Upper lobe of left lung (tissue), 6 donors: ENCODE measurements at regions not wholly inside any gene's neighbourhood (a gene's known extent, or its start where the extent isn't known, plus 50 kb on each side); places are given as distances from the start of the nearest gene placed in this dataset.

Source experiments
- ATAC-seq, 2 donors: fragments of 200-7000 bp; cut with Tn5 transposase; one replicate each; pipeline ENCODE4 v1.9.1; 2022; ENCODE audit warnings: mild to moderate bottlenecking in 2 of 2, moderate library complexity in 2 of 2; ENCODE audit not compliant: low FRiP score in 2 of 2
- DNase-seq, 2 donors: peaks; one replicate each; pipeline ENCODE4 v3.0.0-alpha.2; 2019 to 2020
- H3K27ac ChIP-seq, 4 donors: fragments of 200-600 bp; sonication (generic); one replicate each; pipeline ENCODE4 v1.5.1; 2016 to 2019
- H3K27me3 ChIP-seq, 4 donors: fragments of 200-600 bp; sonication (generic); one replicate each; pipeline ENCODE4 v1.5.1; 2017 to 2019
- H3K36me3 ChIP-seq, 4 donors: fragments of 200-600 bp; sonication (generic); one replicate each; pipeline ENCODE4 v1.5.1; 2016 to 2019
- H3K4me1 ChIP-seq, 4 donors: fragments of 200-600 bp; sonication (generic); one replicate each; pipeline ENCODE4 v1.5.1; 2018 to 2019
- H3K4me3 ChIP-seq, 4 donors: fragments of 200-600 bp; sonication (generic); one replicate each; pipeline ENCODE4 v1.5.1; 2017 to 2019; ENCODE audit warnings: mild to moderate bottlenecking in 2 of 4, moderate library complexity in 1 of 4
- H3K9me3 ChIP-seq, 4 donors: fragments of 200-600 bp; sonication (generic); one replicate each; pipeline ENCODE4 v1.5.1; 2018 to 2019
- EP300 ChIP-seq, 4 donors: sonication (generic); formaldehyde crosslinking; IDR thresholded peaks; one replicate each; pipeline ENCODE4 v1.5.1; 2017; ENCODE audit warnings: antibody characterized with exemption in 4 of 4, control low read depth in 2 of 4
- POLR2A ChIP-seq, 4 donors: fragments of 450-650 bp; IDR thresholded peaks; one replicate each; pipeline ENCODE4 v1.5.1; 2016 to 2017; ENCODE audit warnings: antibody characterized with exemption in 4 of 4, mild to moderate bottlenecking in 2 of 4
- POLR2AphosphoS5 ChIP-seq, 2 donors: sonication (generic); formaldehyde crosslinking; IDR thresholded peaks; one replicate each; pipeline ENCODE4 v1.5.1; 2017; ENCODE audit warnings: antibody characterized with exemption in 2 of 2
- WGBS, 2 donors: methylation state at CpG; one replicate each; pipeline ENCODE4 v1.1.5; 2017 to 2018; 5-methylcytosine and 5-hydroxymethylcytosine counted together
- TF ChIP-seq, protein P1 (sequence below), 6 experiments: fragments of 450-650 bp in 4 of 6; fragments of 200-600 bp in 2 of 6; sonication (generic) in 2 of 6; IDR thresholded peaks; one replicate each; pipeline ENCODE4 v1.5.1; 2016 to 2019; ENCODE audit warnings: antibody characterized with exemption in 6 of 6
- donor health status: DM: no; HTN: no; CAD: no; lungs with moderate emphysema.
- donor health status: DM: no; HTN: yes; CAD: no; lungs with severe emphysema.

DNA sequence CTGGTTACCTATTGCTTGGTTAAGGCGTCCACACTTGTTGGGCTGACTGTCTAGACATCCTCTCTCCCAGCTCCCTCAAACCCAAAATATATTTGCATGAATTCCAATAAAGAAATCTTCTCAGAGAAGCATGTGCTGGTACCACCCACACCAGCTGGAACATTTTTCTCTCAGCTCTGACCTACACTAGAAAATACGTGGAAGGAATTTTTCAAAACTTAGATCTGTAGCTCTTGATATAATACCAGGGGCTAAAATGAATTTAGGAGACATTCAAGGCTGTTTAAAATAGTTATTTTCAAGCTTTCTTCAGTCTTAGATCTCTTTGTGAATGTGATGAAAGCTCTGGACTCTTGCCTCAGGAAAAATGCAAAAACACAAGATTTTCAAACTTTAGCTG is 590.4 kb downstream of the PDCD6IP start:
- 62 to 72% methylated on average over 2 of the region's 2 CpGs for WGBS, 2 donors
- DNase-seq (no peak), ATAC-seq (no peak)
- no peaks in the 10 kb centered on the region for H3K36me3 ChIP-seq
- no peaks in the 10 kb centered on the region for H3K9me3 ChIP-seq
- H3K4me3 ChIP-seq = no peak overlapping the region
- H3K27me3 ChIP-seq = no peaks in the 10 kb centered on the region
- no peak overlapping the region for H3K27ac ChIP-seq
- H3K4me1 ChIP-seq = no peaks in the 10 kb centered on the region
- TF ChIP-seq POLR2A (IDR thresholded peaks at IDR 0.05) (no peak), EP300 (IDR thresholded peaks at IDR 0.05) (no peak), POLR2AphosphoS5 (IDR thresholded peaks at IDR 0.05) (no peak)
- TF ChIP-seq, protein P1, sequence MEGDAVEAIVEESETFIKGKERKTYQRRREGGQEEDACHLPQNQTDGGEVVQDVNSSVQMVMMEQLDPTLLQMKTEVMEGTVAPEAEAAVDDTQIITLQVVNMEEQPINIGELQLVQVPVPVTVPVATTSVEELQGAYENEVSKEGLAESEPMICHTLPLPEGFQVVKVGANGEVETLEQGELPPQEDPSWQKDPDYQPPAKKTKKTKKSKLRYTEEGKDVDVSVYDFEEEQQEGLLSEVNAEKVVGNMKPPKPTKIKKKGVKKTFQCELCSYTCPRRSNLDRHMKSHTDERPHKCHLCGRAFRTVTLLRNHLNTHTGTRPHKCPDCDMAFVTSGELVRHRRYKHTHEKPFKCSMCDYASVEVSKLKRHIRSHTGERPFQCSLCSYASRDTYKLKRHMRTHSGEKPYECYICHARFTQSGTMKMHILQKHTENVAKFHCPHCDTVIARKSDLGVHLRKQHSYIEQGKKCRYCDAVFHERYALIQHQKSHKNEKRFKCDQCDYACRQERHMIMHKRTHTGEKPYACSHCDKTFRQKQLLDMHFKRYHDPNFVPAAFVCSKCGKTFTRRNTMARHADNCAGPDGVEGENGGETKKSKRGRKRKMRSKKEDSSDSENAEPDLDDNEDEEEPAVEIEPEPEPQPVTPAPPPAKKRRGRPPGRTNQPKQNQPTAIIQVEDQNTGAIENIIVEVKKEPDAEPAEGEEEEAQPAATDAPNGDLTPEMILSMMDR (IDR thresholded peaks at IDR 0.05) = no peak

DNA sequence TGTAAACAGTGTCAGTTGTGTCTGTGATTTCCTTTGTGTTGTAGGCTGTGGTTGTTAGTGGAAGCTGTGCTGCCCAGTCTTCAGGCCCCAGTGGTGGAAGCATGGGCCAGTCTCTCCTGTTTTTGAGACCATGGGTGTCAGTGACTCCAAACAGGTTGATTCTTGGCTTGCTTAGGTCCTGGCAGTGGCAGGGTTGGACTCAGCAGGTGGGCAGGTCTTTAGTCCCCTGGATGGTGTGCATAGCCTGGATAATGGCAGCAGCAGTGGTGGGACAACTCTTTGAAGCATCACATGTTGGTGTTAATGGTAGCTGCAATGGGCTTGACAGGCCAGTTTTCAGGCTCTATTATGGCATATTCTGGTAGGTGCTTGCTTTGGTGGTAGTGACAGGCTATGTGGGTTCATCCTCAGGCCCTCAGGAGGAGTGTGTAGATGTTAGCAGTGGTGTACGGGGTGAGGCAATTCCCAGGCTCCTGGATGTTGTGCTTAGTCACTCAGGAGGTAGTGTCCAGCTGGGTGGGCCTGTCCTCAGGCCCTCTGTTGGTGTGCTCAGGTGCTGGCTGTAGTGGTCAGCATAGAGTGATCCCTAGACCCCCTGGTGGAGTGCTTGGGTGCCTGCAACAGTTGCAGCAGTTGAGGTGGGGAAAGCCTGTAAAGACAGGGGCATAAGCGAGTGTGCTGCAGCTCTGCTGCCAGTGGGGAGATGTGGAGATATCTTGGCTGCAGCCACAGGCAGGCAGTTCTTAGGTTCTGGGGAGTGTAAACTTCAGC is 596.7 kb downstream of the PDCD6IP start:
- no peak for DNase-seq
- Histone ChIP-seq H3K36me3 (no peaks in the 10 kb centered on the region), H3K9me3 (no peaks in the 10 kb centered on the region), H3K27me3 (no peaks in the 10 kb centered on the region), H3K27ac (no peak overlapping the region), H3K4me1 (no peaks in the 10 kb centered on the region), H3K4me3 (no peak overlapping the region)
- ATAC-seq = peak in 1 of 2 donors; percentile 12
- WGBS, 2 donors = 93 to 100% methylated on average over 2 of the region's 2 CpGs
- TF ChIP-seq, protein P1 (IDR thresholded peaks at IDR 0.05) = no peak
- TF ChIP-seq EP300 (IDR thresholded peaks at IDR 0.05) (no peak), POLR2A (IDR thresholded peaks at IDR 0.05) (no peak), POLR2AphosphoS5 (IDR thresholded peaks at IDR 0.05) (no peak)

DNA sequence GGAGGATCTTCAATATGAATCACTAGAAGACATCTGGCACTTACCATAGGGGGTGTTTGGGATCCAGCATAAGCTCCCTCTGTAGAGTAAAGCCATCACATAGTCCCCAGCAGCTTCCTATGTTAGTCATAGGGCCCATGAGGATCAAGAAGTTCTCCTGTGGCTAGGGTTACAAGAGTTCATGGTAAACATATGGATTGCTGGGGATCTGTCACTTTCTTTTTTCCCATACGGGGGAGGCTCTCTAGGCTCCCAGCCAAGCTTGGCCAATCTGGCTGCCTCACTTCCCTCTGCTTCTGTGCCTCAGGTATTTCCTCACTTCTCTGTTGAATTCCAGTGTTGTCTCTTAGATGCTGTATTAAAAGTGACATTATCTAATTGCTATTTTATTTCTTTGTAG is 597.9 kb downstream of the PDCD6IP start:
- Histone ChIP-seq H3K27me3 (no peaks in the 10 kb centered on the region), H3K4me1 (no peaks in the 10 kb centered on the region), H3K36me3 (no peaks in the 10 kb centered on the region), H3K4me3 (no peak overlapping the region), H3K9me3 (no peaks in the 10 kb centered on the region), H3K27ac (no peak overlapping the region)
- DNase-seq (peak in 1 of 2 donors; percentile 23), ATAC-seq (peak in 1 of 2 donors; percentile 63)
- TF ChIP-seq EP300 (IDR thresholded peaks at IDR 0.05) (no peak), POLR2AphosphoS5 (IDR thresholded peaks at IDR 0.05) (no peak), POLR2A (IDR thresholded peaks at IDR 0.05) (no peak)
- TF ChIP-seq, protein P1 (IDR thresholded peaks at IDR 0.05) = no peak
- WGBS, 2 donors = 31 to 54% methylated on average over 1 of the region's 1 CpG

DNA sequence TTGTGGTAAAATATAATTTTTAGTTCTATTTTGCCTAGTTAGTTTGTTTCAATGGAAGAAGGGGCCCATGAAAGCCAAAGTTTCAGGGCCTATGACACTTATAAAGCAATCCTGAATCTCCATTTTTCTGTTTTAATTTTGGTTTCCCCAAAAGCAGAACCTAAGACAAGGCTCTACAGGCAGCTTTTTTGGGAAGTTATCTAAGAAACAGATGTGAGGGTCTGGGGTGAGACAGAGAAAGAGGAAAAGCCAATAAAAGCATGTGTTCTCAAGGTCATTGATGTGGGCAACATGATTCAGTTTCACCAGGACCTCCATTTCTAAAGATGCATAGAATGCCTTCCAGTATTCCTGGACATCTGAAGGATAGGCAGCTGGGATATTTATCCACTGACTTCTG is 598.5 kb downstream of the PDCD6IP start:
- ATAC-seq (peak in 1 of 2 donors; percentile 23), DNase-seq (no peak)
- Histone ChIP-seq H3K9me3 (no peaks in the 10 kb centered on the region), H3K4me1 (no peaks in the 10 kb centered on the region), H3K36me3 (no peaks in the 10 kb centered on the region), H3K27me3 (no peaks in the 10 kb centered on the region), H3K27ac (no peak overlapping the region), H3K4me3 (no peak overlapping the region)
- no peak for TF ChIP-seq EP300 (IDR thresholded peaks at IDR 0.05)
- no peak for TF ChIP-seq POLR2AphosphoS5 (IDR thresholded peaks at IDR 0.05)
- TF ChIP-seq POLR2A (IDR thresholded peaks at IDR 0.05) = no peak
- TF ChIP-seq, protein P1 (IDR thresholded peaks at IDR 0.05) = no peak

DNA sequence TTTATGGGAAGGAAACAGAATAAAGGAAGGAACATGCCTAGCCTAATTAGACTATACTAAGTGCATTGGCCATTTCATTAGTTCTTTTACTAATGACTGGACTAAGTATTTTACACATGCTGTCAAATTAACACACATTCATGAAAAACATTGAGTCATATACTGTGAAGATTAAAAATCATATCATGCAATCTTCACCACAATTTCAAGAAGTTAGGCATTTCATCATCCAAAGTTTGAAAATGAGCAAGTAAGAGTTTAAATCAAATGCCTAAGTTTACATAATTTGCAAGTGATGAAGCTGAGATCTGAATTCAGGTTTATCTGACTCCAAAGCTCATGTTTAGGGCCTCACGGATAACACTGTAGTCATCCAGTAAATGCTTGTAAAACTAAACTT is 601.0 kb downstream of the PDCD6IP start:
- WGBS, 2 donors = 89 to 93% methylated on average over 1 of the region's 1 CpG
- DNase-seq = no peak
- no peaks in the 10 kb centered on the region for H3K27me3 ChIP-seq
- no peak overlapping the region for H3K27ac ChIP-seq
- ATAC-seq = no peak
- no peaks in the 10 kb centered on the region for H3K4me1 ChIP-seq
- no peak for TF ChIP-seq EP300 (IDR thresholded peaks at IDR 0.05)
- no peak for TF ChIP-seq POLR2AphosphoS5 (IDR thresholded peaks at IDR 0.05)
- TF ChIP-seq, protein P1 (IDR thresholded peaks at IDR 0.05) = no peak
- TF ChIP-seq POLR2A (IDR thresholded peaks at IDR 0.05) = no peak
- H3K36me3 ChIP-seq = no peaks in the 10 kb centered on the region
- no peaks in the 10 kb centered on the region for H3K9me3 ChIP-seq
- H3K4me3 ChIP-seq = no peak overlapping the region
